Inflammatory macrophage treated with lipopolysaccharide for 4 hours (primary cell): ENCODE measurements at regions not wholly inside any gene's neighbourhood (a gene's known extent, or its start where the extent isn't known, plus 50 kb on each side); places are given as distances from the start of the nearest gene placed in this dataset.
"Not testable (repeated sequence)": the region's sequence is repeated elsewhere in the genome, so short reads cannot be mapped to it uniquely, and the experiment has no call there.

ENCODE experiments used
- DNase-seq: peaks from one replicate; pipeline ENCODE4 v3.0.0-alpha.2; 2020

DNA sequence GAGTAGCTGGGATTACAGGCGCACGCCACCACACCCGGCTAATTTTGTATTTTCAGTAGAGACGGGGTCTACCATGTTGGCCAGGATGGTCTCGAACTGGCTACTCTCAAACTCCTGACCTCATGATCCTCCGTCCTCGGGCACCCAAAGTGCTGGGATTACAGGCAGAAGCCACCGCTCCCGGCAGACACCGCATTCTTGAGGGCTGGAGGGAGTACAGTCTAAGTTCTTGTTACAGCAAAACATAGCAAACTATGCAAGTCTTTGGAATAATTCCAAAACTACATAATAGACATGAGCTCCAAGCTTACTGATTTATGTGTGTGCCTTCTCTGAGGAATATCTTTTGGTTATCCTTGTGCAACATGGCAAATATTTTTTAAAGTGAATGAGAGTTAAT lies 299.1 kb upstream of the ZNF658 start:
- not testable (repeated sequence) for DNase-seq

- DNase-seq = not testable (repeated sequence)
These were observed 268.9 kb upstream of the ZNF658 start for GRCh38 chr9:66631521-66632046.

DNA sequence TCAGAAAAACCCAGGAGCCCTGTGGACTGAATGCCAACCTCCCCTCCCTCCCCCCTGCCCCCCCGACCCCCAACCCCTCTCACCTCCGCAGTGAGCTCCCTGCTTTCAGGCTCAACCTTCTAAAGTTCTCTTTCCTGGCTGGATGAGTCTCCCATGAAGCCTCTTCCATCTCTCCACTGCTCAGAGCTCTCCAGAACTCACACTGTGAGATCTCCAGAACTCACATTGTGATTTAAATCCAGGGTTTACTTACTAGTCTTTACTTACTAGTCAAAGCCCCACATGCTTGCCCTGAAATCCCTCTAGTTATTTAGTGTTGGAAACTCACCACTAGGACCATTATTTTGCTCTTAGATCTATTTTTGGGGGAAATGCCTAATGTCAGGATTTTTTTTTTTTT lies 252.8 kb upstream of the ZNF658 start:
- not testable (repeated sequence) for DNase-seq

- not testable (repeated sequence) for DNase-seq
These were observed 210.3 kb upstream of the ZNF658 start for GRCh38 chr9:66690242-66690641.

GRCh38 chr9:66695561-66696240 lies 204.8 kb upstream of the ZNF658 start:
- not testable (repeated sequence) for DNase-seq

- DNase-seq = not testable (repeated sequence)
These were observed 203.0 kb upstream of the ZNF658 start for GRCh38 chr9:66697343-66698065.

DNA sequence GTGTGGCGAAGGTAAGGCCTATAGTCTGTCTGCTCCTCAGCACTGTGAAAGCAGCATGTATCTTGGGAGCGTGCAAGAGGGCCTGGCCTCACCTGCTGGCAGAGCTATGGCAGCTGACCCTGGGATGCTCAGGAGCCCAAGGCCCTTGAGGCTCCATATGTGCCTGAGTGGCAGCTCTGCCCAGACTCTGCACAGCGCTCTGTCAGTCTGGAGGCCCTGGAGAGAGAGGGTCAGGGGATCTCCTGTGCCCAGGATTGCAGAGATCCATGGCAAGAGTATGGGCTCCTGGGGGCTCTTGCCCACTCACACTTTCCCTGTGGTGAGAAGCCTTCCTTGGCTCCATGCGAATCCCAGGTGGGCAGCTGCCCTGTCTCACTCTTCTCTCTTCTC lies 202.5 kb upstream of the ZNF658 start:
- DNase-seq = not testable (repeated sequence)

DNA sequence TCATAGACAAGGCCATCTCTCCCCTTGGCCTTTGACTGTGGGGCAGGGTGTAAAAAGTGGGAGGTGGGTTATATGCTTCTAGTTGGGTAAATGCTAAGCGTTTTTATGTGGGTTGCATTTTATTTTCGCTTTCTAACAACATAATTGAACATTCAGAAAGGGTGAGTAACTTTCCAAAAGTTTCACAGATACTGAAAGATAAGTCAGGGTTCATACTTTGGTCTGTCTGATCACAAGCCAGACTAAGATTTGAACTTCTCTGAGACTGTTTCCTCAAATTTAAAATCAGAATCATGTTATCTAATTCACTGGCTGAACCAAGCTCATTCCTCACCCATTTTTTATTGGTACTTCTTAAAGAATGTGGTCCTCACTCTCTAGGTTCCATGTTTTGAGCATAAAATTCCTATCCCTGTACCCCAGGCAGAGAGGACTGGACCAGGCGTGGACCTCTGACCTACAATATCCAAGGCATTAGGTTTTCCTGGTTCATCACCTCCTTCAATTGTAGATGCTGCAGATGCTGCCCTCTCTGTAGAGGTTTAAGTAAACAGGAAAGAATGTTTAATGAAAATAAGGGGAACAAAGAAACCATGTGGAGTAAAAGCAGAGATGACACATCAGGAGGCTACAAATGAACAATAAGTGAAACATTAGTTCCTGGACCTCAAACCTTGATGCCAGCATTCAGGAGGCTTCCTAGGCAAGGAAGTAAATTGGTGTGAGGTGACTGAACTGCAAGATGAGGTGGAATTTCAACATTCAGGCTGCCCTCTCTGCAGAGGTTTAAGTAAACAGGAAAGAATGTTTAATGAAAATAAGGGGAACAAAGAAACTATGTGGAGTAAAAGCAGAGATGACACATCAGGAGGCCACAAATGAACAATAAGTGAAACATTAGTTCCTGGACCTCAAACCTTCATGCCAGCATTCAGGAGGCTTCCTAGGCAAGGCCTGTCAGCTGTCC lies 198.8 kb upstream of the ZNF658 start:
- not testable (repeated sequence) for DNase-seq

- not testable (repeated sequence) for DNase-seq
These were observed 189.0 kb upstream of the ZNF658 start for GRCh38 chr9:66711553-66711952.

DNA sequence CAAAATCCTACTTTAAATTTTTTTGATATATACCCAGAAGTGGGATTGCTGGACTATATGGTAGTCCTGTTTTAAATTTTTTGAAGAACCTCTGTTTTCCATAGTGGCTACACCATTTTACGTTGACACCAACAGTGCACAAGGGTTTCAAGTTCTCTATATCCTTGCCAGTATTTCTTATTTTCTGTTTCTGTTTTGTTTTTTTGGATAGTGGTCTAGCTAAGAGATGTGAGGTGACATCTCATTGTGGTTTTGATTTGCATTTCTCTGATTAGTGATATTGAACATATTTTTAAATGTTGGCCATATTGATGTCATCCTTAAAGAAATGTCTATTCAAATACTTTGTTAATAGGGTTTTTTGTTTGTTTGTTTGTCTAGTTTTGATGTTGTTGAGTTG lies 187.7 kb upstream of the ZNF658 start:
- not testable (repeated sequence) for DNase-seq

- not testable (repeated sequence) for DNase-seq
These were observed 187.0 kb upstream of the ZNF658 start for GRCh38 chr9:66713552-66713951.

- not testable (repeated sequence) for DNase-seq
These were observed 179.7 kb upstream of the ZNF658 start for GRCh38 chr9:66720845-66721244.

DNA sequence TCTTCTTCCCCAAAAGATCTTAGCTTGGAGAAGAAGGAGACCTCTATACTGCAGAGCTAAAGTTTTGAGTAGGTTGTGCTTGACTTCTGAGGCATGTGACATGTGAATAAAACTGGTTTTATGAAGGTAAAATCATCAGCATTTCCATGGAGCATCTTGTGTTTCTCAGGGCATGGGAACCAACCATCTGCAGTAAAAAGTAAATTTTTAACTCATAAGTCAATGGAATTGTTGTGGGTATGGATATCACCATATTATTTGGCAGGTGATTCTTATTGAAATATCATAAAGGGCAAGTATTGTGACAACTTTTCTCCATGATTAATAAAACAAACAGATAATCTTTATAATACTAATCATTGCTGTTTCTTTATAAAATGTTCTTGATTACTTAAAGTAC lies 173.0 kb upstream of the ZNF658 start:
- DNase-seq = not testable (repeated sequence)

DNA sequence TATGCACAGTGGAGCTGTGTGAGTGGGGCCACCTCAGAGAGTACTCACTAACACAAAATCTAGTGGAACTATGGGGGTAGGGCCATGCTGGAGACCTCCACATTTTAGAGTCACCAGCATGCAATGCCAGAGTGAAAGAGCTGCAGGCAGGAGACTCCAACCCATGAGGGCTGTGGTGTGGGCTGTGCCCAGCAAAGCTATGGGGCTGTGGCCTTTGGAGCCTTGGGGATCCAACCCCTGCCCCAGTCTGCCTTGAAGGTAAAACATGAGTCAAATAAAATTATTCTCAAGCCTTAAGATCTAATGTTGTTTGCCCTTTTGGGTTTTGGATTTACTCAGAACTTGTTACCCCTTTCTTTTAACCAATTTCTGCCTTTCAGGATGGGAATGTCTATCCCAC lies 163.8 kb upstream of the ZNF658 start:
- not testable (repeated sequence) for DNase-seq

- not testable (repeated sequence) for DNase-seq
These were observed 162.1 kb upstream of the ZNF658 start for GRCh38 chr9:66738418-66738817.

DNA sequence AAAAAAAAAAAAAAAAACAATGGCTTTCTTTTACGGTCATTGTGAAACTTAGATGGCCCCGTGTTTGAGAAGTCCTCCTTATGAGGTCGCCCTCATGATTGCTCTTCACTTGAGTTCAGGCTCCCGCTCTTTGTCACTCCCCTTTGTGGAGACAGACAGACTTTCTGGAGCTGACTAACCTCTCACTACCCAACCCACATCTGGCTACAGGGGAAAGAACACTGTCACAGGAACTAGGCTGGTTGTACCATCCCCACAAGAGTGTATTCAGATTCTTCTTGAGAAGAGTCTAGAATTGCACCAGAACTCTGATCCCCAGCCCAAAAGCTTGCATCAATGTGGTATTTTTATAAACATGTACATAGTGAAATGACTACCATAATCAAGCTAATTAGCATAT lies 160.4 kb upstream of the ZNF658 start:
- not testable (repeated sequence) for DNase-seq

- not testable (repeated sequence) for DNase-seq
These were observed 154.7 kb upstream of the ZNF658 start for GRCh38 chr9:66745846-66746245.

DNA sequence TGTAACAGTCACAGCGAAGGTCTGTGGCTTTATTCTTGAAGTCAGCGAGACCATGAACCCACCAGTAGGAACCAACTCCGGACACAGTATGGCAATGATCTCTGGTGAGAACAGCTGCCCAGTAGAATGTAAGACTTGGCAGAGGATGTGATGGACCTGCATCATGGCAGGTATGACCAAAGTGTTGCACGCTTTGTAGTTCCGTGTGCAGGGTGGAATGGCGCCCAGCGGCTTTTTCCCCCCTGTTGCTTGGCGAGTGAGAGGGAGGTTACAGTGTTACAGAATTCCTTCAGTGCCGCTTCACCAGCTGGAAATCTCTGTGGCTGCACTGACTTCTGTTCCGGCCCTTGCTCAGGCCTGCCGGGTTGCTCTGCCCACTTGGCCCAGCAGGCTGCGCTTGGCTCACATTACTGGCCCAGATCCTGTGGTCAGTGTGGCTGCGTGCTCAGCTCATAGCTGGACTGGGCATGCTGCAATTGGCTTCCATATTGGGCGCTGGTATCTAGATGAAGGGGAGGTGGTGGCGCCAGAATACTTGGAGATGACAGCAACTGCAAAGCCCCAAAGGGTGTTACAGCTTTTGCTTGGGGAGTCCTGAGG lies 148.1 kb upstream of the ZNF658 start:
- not testable (repeated sequence) for DNase-seq

DNA sequence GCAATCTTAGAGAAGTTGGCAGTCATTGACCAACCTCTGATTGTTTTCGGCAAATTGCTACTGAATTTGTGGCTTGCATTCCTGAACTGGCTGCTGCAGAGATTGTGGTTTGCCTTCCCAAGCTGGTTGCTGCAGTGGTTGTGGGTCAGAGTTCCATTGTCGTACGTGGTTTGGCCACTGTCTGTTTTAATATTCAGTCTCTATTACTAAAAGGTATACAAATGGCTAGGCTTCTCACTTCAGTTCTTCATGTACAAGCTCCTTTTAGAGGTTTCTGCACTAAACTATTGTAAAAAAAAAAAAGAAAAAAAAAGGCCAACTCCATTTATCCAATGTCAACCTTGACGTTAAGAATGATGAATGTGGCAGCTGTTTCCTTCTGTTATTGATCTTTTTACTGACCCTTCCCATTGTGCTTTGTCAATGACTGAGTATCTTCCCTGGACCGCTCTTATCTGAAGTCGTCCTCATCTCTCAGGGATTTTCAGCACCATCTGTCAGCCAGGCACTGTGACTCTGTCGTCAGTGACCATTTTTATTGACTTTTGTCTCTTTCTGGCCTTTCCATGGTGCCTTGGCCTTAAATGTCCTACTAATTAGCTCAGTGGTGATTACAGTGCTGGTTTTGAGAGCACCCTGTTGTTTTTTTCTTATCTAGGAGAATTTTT lies 140.6 kb upstream of the ZNF658 start:
- not testable (repeated sequence) for DNase-seq

DNA sequence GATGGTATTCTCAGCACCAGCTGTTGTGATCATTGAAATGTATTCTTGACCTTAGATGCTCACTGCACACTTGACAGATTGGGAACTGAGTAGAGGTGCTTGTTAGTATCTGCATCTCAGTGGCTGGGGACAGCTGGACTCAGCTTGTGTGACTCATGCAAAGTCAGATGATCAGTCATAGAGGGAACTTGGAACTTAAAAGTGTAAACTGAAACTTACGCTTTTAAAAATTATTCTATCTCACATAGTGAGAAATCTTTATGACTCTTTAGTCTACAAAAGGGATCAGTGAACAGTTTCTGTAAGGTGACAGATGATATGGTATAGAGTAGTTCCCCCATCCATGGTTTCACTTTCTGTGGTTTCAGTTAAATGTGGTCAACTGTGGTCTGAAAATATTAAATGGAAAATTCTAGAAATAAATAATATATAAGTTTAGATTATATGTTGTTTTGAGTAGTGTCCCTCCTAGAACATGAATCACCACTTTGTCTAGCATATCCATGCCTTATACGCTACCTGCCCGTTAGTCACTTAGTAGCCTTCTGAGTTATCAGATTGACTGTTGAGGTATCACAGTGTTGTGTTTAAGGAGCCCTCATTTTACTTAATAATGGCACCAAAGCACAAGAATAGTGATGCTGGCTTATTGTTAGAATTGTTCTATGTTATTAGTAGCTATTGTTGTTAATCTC lies 135.6 kb upstream of the ZNF658 start:
- not testable (repeated sequence) for DNase-seq

DNA sequence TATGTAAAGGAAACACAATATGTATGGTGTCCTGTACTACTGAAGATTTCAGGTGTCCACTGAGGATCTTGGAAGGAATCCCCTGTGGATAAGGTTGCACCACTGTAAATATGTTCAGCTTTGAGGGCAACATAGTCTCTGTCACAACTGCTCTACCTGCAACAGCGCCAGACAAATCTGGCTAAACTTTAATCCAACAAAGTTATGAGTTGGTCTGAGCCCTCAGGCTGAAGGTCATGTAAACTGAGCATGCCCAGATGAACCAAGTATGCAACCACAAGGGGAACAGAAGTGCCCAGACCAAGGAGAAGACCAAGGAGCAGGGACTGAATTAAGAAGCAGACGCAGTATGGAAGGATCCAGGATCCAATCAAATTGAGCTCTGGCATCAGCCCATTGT lies 135.0 kb upstream of the ZNF658 start:
- not testable (repeated sequence) for DNase-seq
